MCF 10A (cell line): ENCODE measurements at regions not wholly inside any gene's neighbourhood (a gene's known extent, or its start where the extent isn't known, plus 50 kb on each side); places are given as distances from the start of the nearest gene placed in this dataset.

ENCODE experiments used
- BruUV-seq: library from RNA; stranded (reverse); fragments of 400-500 nt; replicated peaks from 2 replicates; lab custom pipeline; 2021; lab: Mats Ljungman, UMichigan
- CTCF ChIA-PET: fragments of 300-600 bp; sonication (Branson Sonifier 250); formaldehyde crosslinking; extraction: SDS; loops from one replicate; lab custom pipeline; 2021; ENCODE audit warnings: antibody characterized with exemption, inconsistent platforms; lab: Yijun Ruan, JAX
- POLR2A ChIA-PET: fragments of 300-600, 350-650 bp; sonication (Branson Sonifier 250); formaldehyde crosslinking; extraction: SDS; loops from one replicate; lab custom pipeline; 2020; ENCODE audit warnings: antibody characterized with exemption, inconsistent platforms; lab: Yijun Ruan, JAX
- DNase-seq: peaks from one replicate; pipeline ENCODE4 v3.0.0-alpha.2; 2018; ENCODE audit not compliant: unreplicated experiment
- H3K27ac Mint-ChIP-seq: one replicate; pipeline ENCODE4 v1.8.0; 2022; ENCODE audit warnings: mild to moderate bottlenecking, low read depth, mixed read lengths; ENCODE audit not compliant: unreplicated experiment
- H3K27me3 Mint-ChIP-seq: one replicate; pipeline ENCODE4 v1.8.0; 2022; ENCODE audit warnings: mixed read lengths; ENCODE audit not compliant: insufficient read depth, unreplicated experiment
- H3K36me3 Mint-ChIP-seq: one replicate; pipeline ENCODE4 v1.8.0; 2022; ENCODE audit warnings: mild to moderate bottlenecking, moderate library complexity, mixed read lengths; ENCODE audit not compliant: insufficient read depth, unreplicated experiment
- H3K4me1 Mint-ChIP-seq: one replicate; pipeline ENCODE4 v1.8.0; 2022; ENCODE audit warnings: mixed read lengths; ENCODE audit not compliant: insufficient read depth, unreplicated experiment
- H3K4me3 Mint-ChIP-seq: one replicate; pipeline ENCODE4 v1.8.0; 2022; ENCODE audit warnings: mild to moderate bottlenecking, moderate library complexity, mixed read lengths; ENCODE audit not compliant: unreplicated experiment
- H3K9me3 Mint-ChIP-seq: one replicate; pipeline ENCODE4 v1.8.0; 2022; ENCODE audit warnings: mixed read lengths; ENCODE audit not compliant: unreplicated experiment
- intact Hi-C: fragments of 100-400 bp; cut with micrococcal nuclease; formaldehyde crosslinking; loops from 2 replicates; pipeline ENCODE4 v1.14.1; 2022
- TF ChIP-seq, protein P1 (sequence below): fragments of 200-600 bp; IDR thresholded peaks from one replicate; pipeline ENCODE4 v1.8.0; 2022; ENCODE audit warnings: antibody characterized with exemption, mild to moderate bottlenecking; ENCODE audit not compliant: unreplicated experiment

DNA sequence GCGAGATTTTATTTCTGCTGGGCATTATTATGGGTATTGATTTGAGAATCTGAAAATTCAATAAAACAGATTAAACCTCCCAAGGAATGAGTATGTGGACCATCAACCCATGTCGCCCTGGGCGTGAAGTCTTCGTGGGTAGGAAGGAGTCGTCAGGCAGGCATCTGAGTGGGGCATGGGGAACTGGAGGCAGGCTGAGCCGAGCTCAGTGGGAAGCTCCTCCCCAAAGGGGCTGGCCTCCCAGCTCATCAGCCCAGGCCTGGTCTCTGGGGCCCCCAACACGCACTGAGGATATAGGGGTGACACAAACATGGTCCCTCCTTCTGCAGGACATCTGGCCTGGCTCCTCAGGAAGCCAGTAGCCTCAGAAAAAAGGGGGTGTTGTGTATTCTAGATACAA is 265.2 kb downstream of the TFCP2L1 start:
- BruUV-seq = no TSS peak
- intact Hi-C loops = no loop called here
- Mint-ChIP-seq H3K27ac (no peak overlapping the region), H3K4me1 (no peaks in the 10 kb centered on the region), H3K36me3 (no peaks in the 10 kb centered on the region), H3K4me3 (no peak overlapping the region), H3K9me3 (no peaks in the 10 kb centered on the region), H3K27me3 (peaks cover 24% of the 10 kb centered on the region)
- ChIA-PET POLR2A (no interaction called here), CTCF (interaction anchor here (0.5 kb wide), 1 partner anchor 9 kb away, joined by 3 read pairs; no protein-coding TSS in a partner anchor)
- DNase-seq = no peak
- TF ChIP-seq, protein P1, sequence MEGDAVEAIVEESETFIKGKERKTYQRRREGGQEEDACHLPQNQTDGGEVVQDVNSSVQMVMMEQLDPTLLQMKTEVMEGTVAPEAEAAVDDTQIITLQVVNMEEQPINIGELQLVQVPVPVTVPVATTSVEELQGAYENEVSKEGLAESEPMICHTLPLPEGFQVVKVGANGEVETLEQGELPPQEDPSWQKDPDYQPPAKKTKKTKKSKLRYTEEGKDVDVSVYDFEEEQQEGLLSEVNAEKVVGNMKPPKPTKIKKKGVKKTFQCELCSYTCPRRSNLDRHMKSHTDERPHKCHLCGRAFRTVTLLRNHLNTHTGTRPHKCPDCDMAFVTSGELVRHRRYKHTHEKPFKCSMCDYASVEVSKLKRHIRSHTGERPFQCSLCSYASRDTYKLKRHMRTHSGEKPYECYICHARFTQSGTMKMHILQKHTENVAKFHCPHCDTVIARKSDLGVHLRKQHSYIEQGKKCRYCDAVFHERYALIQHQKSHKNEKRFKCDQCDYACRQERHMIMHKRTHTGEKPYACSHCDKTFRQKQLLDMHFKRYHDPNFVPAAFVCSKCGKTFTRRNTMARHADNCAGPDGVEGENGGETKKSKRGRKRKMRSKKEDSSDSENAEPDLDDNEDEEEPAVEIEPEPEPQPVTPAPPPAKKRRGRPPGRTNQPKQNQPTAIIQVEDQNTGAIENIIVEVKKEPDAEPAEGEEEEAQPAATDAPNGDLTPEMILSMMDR = no peak

DNA sequence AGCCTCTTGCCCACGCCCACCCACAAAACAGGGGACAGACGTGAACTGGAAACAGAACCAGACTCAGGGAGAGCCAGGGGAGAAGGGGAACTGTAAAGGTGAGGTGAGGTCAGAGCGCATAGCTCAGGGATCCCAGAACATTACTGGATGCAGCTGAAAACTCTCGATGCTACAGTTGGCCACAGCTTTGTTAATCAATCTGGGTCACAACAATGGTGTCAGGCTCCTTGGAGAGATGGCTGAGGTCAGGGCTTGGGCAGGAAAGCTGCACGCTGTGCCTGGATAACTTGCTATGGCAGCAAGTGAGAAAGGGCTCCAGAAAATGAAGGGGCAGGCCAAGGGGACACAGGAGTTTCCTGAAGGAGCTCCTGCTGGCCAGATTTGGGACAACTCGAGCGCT is 263.3 kb downstream of the TFCP2L1 start:
- no peaks in the 10 kb centered on the region for H3K9me3 Mint-ChIP-seq
- H3K27ac Mint-ChIP-seq = no peak overlapping the region
- no peak overlapping the region for H3K4me3 Mint-ChIP-seq
- TF ChIP-seq, protein P1 = no peak
- no peaks in the 10 kb centered on the region for H3K36me3 Mint-ChIP-seq
- DNase-seq = no peak
- ChIA-PET CTCF (interaction anchor here (1.0 kb wide), 1 partner anchor 56 kb away, joined by 3 read pairs; no protein-coding TSS in a partner anchor), POLR2A (no interaction called here)
- intact Hi-C loops = no loop called here
- H3K27me3 Mint-ChIP-seq = peaks cover 26% of the 10 kb centered on the region
- BruUV-seq = no TSS peak
- H3K4me1 Mint-ChIP-seq = no peaks in the 10 kb centered on the region

DNA sequence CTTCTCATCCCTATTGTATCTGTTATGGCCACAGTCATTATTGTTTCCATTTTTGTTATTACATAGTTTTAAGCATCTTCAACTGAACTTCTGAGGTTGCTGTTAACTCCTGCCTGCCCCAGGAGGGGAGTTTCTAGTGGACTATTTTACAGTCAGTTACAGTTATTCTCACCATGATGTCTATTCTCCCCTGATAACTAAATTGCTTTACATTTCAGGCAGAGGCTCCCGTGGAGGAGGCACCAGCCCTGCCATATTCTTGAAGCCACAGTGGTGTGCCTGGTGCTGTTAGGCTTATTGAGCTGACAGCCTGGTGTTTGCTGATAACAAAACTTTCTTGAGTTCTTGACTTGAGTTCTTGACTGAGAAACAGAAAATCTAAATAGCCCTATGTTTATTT is 256.4 kb downstream of the TFCP2L1 start:
- H3K4me3 Mint-ChIP-seq = no peak overlapping the region
- H3K4me1 Mint-ChIP-seq = no peaks in the 10 kb centered on the region
- CTCF ChIA-PET = interaction anchor here (0.5 kb wide), 1 partner anchor 73 kb away, joined by 3 read pairs; no protein-coding TSS in a partner anchor
- H3K27ac Mint-ChIP-seq = no peak overlapping the region
- peaks cover 66% of the 10 kb centered on the region for H3K27me3 Mint-ChIP-seq
- H3K36me3 Mint-ChIP-seq = no peaks in the 10 kb centered on the region
- DNase-seq = no peak
- intact Hi-C loops = no loop called here
- TF ChIP-seq, protein P1 = no peak
- H3K9me3 Mint-ChIP-seq = no peaks in the 10 kb centered on the region
- no TSS peak for BruUV-seq
- POLR2A ChIA-PET = no interaction called here

DNA sequence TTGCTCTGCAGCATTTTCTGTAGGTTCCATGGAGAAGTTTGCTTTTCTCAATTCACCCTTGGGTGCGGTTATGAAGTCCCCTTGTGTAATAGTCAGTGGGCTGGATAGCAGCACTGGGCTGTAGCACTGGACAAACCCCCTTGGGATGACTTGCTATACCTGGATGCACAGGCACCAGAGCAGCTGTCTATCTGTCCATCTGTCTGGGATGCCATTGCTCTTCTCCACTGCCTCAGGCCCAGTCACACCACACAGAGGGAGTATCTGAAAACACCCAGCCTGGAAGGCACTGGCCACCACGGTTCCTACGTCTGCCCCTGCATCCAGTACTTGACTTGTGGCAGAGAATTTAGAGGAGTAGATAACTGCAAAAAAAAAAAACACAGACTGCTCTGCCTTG is 254.5 kb downstream of the TFCP2L1 start:
- H3K36me3 Mint-ChIP-seq = no peaks in the 10 kb centered on the region
- no peaks in the 10 kb centered on the region for H3K9me3 Mint-ChIP-seq
- DNase-seq = no peak
- H3K27me3 Mint-ChIP-seq = peaks cover 72% of the 10 kb centered on the region
- no peaks in the 10 kb centered on the region for H3K4me1 Mint-ChIP-seq
- TF ChIP-seq, protein P1 = no peak
- no peak overlapping the region for H3K27ac Mint-ChIP-seq
- intact Hi-C loops = no loop called here
- no peak overlapping the region for H3K4me3 Mint-ChIP-seq
- CTCF ChIA-PET = interaction anchor here (0.5 to 1.5 kb wide), 3 partner anchors 8 to 49 kb away, joined by 3 to 5 read pairs (median 3); no protein-coding TSS in a partner anchor
- BruUV-seq = no TSS peak
- POLR2A ChIA-PET = no interaction called here
